IMR-90 (cell line): ENCODE measurements at regions not wholly inside any gene's neighbourhood (a gene's known extent, or its start where the extent isn't known, plus 50 kb on each side); places are given as distances from the start of the nearest gene placed in this dataset.

Source experiments
- ATAC-seq: fragments of 200-7000 bp; cut with Tn5 transposase; 2 replicates; pipeline ENCODE4 v1.9.1; 2020; ENCODE audit warnings: low read depth, mild to moderate bottlenecking, moderate library complexity
- BruUV-seq: library from RNA; stranded (reverse); fragments of 400-500 nt; replicated peaks from 2 replicates; lab custom pipeline; 2021; lab: Mats Ljungman, UMichigan
- CTCF ChIA-PET: fragments of 300-600 bp; formaldehyde crosslinking; extraction: SDS; loops from one replicate; lab custom pipeline; 2021; ENCODE audit warnings: antibody characterized with exemption; lab: Yijun Ruan, JAX
- POLR2A ChIA-PET: fragments of 300-600 bp; sonication (Branson Sonifier 250); formaldehyde crosslinking; loops from one replicate; lab custom pipeline; 2022; ENCODE audit warnings: antibody characterized with exemption; ENCODE audit not compliant: unreplicated experiment; lab: Charles Lee
- DNase-seq: peaks from one replicate; pipeline ENCODE4 v3.0.0; 2013
- H2AFZ ChIP-seq: replicated peaks from 2 replicates; pipeline ENCODE3; 2013; ENCODE audit warnings: low read length, mild to moderate bottlenecking; ENCODE audit not compliant: poor library complexity
- H2AK5ac ChIP-seq: 2 replicates; pipeline ENCODE4 v1.6.1; 2013; ENCODE audit warnings: low read depth, low read length, inconsistent platforms
- H2AK9ac ChIP-seq: replicated peaks from 2 replicates; pipeline ENCODE3; 2013; ENCODE audit warnings: mild to moderate bottlenecking, low read depth, low read length, moderate library complexity; ENCODE audit not compliant: poor library complexity
- H2BK120ac ChIP-seq: 2 replicates; pipeline ENCODE4 v1.6.1; 2013; ENCODE audit warnings: low read depth, low read length, inconsistent platforms
- H2BK15ac ChIP-seq: 3 replicates; pipeline ENCODE4 v1.6.1; 2013; ENCODE audit warnings: low read depth, low read length, inconsistent platforms
- H2BK20ac ChIP-seq: 2 replicates; pipeline ENCODE4 v1.6.1; 2013; ENCODE audit warnings: low read depth, mild to moderate bottlenecking, inconsistent platforms, low read length, moderate library complexity
- H2BK5ac ChIP-seq: 2 replicates; pipeline ENCODE4 v1.6.1; 2013; ENCODE audit warnings: mild to moderate bottlenecking, low read depth, low read length, inconsistent platforms; ENCODE audit not compliant: poor library complexity, severe bottlenecking
- H3K14ac ChIP-seq: replicated peaks from 2 replicates; pipeline ENCODE4 v1.6.1; 2013; ENCODE audit warnings: low read depth, low read length, inconsistent platforms
- H3K18ac ChIP-seq: 2 replicates; pipeline ENCODE4 v1.6.1; 2013; ENCODE audit warnings: low read depth, low read length, control low read depth
- H3K23ac ChIP-seq: 2 replicates; pipeline ENCODE4 v1.6.1; 2013; ENCODE audit warnings: low read depth, low read length, inconsistent platforms
- H3K27ac ChIP-seq: 2 replicates; pipeline ENCODE4 v1.5.1; 2013; ENCODE audit warnings: mild to moderate bottlenecking, control low read depth, low read length; ENCODE audit not compliant: insufficient read depth
- H3K27me3 ChIP-seq: 2 replicates; pipeline ENCODE4 v1.6.1; 2013; ENCODE audit warnings: low read length; ENCODE audit not compliant: control insufficient read depth, insufficient read depth
- H3K36me3 ChIP-seq: 2 replicates; pipeline ENCODE4 v1.6.1; 2013; ENCODE audit warnings: low read length, mixed read lengths; ENCODE audit not compliant: control insufficient read depth, insufficient read depth
- H3K4ac ChIP-seq: 2 replicates; pipeline ENCODE4 v1.6.1; 2013; ENCODE audit warnings: low read depth, low read length, inconsistent platforms
- H3K4me1 ChIP-seq: 2 replicates; pipeline ENCODE4 v1.6.1; 2013; ENCODE audit warnings: low read length, mixed read lengths; ENCODE audit not compliant: control insufficient read depth, insufficient read depth
- H3K4me2 ChIP-seq: 2 replicates; pipeline ENCODE4 v1.6.1; 2013; ENCODE audit warnings: low read depth, mild to moderate bottlenecking, control low read depth, low read length, moderate library complexity
- H3K4me3 ChIP-seq: 2 replicates; pipeline ENCODE4 v1.5.1; 2013; ENCODE audit warnings: low read depth, mild to moderate bottlenecking, control low read depth, low read length, moderate library complexity; ENCODE audit not compliant: insufficient read depth
- H3K56ac ChIP-seq: 2 replicates; pipeline ENCODE4 v1.6.1; 2013; ENCODE audit warnings: low read length, inconsistent platforms; ENCODE audit not compliant: insufficient read depth; ENCODE audit errors: extremely low read depth
- H3K79me1 ChIP-seq, 2 experiments: 2 replicates each; pipeline ENCODE4 v1.6.1; 2013; ENCODE audit warnings: low read length in 2 of 2, inconsistent platforms in 1 of 2, low read depth in 1 of 2
- H3K9ac ChIP-seq: 2 replicates; pipeline ENCODE4 v1.6.1; 2013; ENCODE audit warnings: low read depth, low read length, control low read depth
- H3K9me1 ChIP-seq: 2 replicates; pipeline ENCODE4 v1.6.1; 2013; ENCODE audit warnings: low read length, inconsistent platforms; ENCODE audit not compliant: insufficient read depth
- H3K9me3 ChIP-seq: 2 replicates; pipeline ENCODE4 v1.6.1; 2013; ENCODE audit warnings: low read length; ENCODE audit not compliant: control insufficient read depth, insufficient read depth
- H4K20me1 ChIP-seq: 2 replicates; pipeline ENCODE4 v1.6.1; 2013; ENCODE audit warnings: low read length, inconsistent platforms; ENCODE audit not compliant: insufficient read depth
- H4K5ac ChIP-seq: 2 replicates; pipeline ENCODE4 v1.6.1; 2013; ENCODE audit warnings: mild to moderate bottlenecking, low read depth, low read length, control low read depth
- H4K8ac ChIP-seq, 2 experiments: 2 replicates each; pipeline ENCODE4 v1.6.1; 2013; ENCODE audit warnings: low read depth in 2 of 2, low read length in 2 of 2, control low read depth in 1 of 2, inconsistent platforms in 1 of 2
- H4K91ac ChIP-seq: 2 replicates; pipeline ENCODE4 v1.6.1; 2013; ENCODE audit warnings: low read depth, low read length, inconsistent platforms; ENCODE audit not compliant: insufficient read depth
- BHLHE40 ChIP-seq: fragments of 150-350 bp; IDR thresholded peaks from 2 replicates; pipeline ENCODE4 v1.6.1; 2016; ENCODE audit warnings: mild to moderate bottlenecking, low read depth, low read length
- CEBPB ChIP-seq: IDR thresholded peaks from 2 replicates; pipeline ENCODE4 v1.6.1; 2012; ENCODE audit warnings: low read depth, low read length, improper control_type of control experiment
- CHD1 ChIP-seq: IDR thresholded peaks from 2 replicates; pipeline ENCODE4 v1.6.1; 2012; ENCODE audit warnings: low read depth, low read length, improper control_type of control experiment
- FOS ChIP-seq: fragments of 150-350 bp; IDR thresholded peaks from 2 replicates; pipeline ENCODE4 v1.6.1; 2016; ENCODE audit warnings: low read depth, low read length
- MAFK ChIP-seq: IDR thresholded peaks from 2 replicates; pipeline ENCODE4 v1.6.1; 2012; ENCODE audit warnings: low read depth, low read length, improper control_type of control experiment
- MXI1 ChIP-seq: IDR thresholded peaks from 2 replicates; pipeline ENCODE4 v1.6.1; 2012; ENCODE audit warnings: low read depth, mild to moderate bottlenecking, low read length, moderate library complexity, borderline replicate concordance
- NFE2L2 ChIP-seq: fragments of 150-350 bp; IDR thresholded peaks from 2 replicates; pipeline ENCODE4 v1.6.1; 2016; ENCODE audit warnings: low read depth, mild to moderate bottlenecking, low read length
- RAD21 ChIP-seq: IDR thresholded peaks from 2 replicates; pipeline ENCODE4 v1.6.1; 2012; ENCODE audit warnings: low read length, improper control_type of control experiment
- RCOR1 ChIP-seq: IDR thresholded peaks from 2 replicates; pipeline ENCODE4 v1.6.1; 2012; ENCODE audit warnings: mild to moderate bottlenecking, low read length, improper control_type of control experiment; ENCODE audit not compliant: insufficient replicate concordance
- RFX5 ChIP-seq: IDR thresholded peaks from 2 replicates; pipeline ENCODE4 v1.8.0; 2012; ENCODE audit warnings: low read depth, mild to moderate bottlenecking, low read length, moderate library complexity
- SMC3 ChIP-seq: fragments of 150-350 bp; IDR thresholded peaks from 2 replicates; pipeline ENCODE4 v1.6.1; 2016; ENCODE audit warnings: low read depth, mild to moderate bottlenecking, antibody characterized with exemption, low read length, moderate library complexity
- WGBS, 2 experiments: methylation state at CpG; one replicate each; pipeline versions ENCODE4 v1.1.5 to v1.1.7; 2013; ENCODE audit warnings: missing lambda C conversion rate in 2 of 2; ENCODE audit not compliant: insufficient read length in 1 of 2; ENCODE audit errors: extremely low coverage in 2 of 2; 5-methylcytosine and 5-hydroxymethylcytosine counted together
- dilution Hi-C: fragments of 300-500 bp; cut with HindIII; formaldehyde crosslinking; loops from one replicate; pipeline ENCODE4 v1.14.3; 2018; ENCODE audit warnings: low sequenced_read_pairs; ENCODE audit not compliant: unreplicated experiment
- in situ Hi-C: fragments of 300-500 bp; cut with MboI; formaldehyde crosslinking; loops from 3 replicates; pipeline ENCODE4 v1.14.3; 2019; ENCODE audit warnings: low sequenced_read_pairs, inconsistent platforms, mixed read lengths
- intact Hi-C: fragments of 100-400 bp; cut with micrococcal nuclease; formaldehyde crosslinking; loops from 2 replicates; pipeline ENCODE4 v1.10.0; 2022
- TF ChIP-seq, protein P1 (sequence below): conservative IDR thresholded peaks from 2 replicates; pipeline ENCODE4 v1.5.1; 2012; ENCODE audit warnings: mild to moderate bottlenecking, low read depth, low read length, improper control_type of control experiment
- TF ChIP-seq, protein P2 (sequence below): fragments of 150-350 bp; IDR thresholded peaks from 2 replicates; pipeline ENCODE4 v1.6.1; 2016; ENCODE audit warnings: low read depth, mild to moderate bottlenecking, low read length, moderate library complexity, borderline replicate concordance

DNA sequence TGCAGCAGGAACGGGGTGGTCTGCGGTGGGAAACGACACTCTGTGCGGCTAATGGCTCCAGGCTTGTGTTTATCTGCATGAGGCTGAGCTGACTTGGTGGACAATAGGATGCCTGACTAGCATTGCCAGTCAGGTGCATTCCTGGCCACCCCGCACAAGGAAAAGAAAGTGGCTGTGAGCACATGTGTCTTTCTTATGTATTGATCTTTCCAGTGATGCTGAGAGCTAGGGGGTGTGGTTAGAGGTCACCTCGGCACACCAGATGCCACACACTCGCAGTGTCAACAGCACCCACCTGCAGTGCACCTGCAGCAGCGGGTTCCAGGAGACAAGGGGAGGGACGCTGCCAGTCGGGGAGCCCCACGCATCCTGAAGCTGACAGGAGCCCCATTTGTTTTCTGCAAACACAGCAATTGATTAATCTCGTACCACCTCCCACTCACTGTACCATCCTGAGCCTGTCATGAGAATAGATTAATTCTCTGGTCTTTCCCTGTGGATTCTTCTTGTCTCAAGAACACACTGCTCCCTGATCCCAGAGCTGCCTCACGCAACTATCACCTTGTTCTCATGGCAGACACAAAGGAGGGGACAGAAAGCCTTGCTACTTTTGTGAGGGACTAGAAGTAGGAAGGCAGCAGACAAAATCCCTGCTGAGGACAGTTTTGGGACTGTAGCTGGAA lies 251.7 kb upstream of the WWC1 start:
- ChIA-PET POLR2A (no interaction called here), CTCF (interaction anchor here (0.6 kb wide), 1 partner anchor 20 kb away, joined by 3 read pairs; no protein-coding TSS in a partner anchor)
- Histone ChIP-seq H3K4me1 (no peaks in the 10 kb centered on the region), H3K27me3 (no peaks in the 10 kb centered on the region), H3K14ac (no peak overlapping the region), H3K27ac (no peak overlapping the region), H3K56ac (no peak overlapping the region), H2BK120ac (no peak overlapping the region), H2BK20ac (no peak overlapping the region), H3K9me1 (no peaks in the 10 kb centered on the region), H3K23ac (no peak overlapping the region), H2BK15ac (no peak overlapping the region), H4K91ac (no peak overlapping the region), H3K9ac (no peak overlapping the region), H3K4ac (no peak overlapping the region), H2BK5ac (no peak overlapping the region), H2AFZ (peak overlapping the region; percentile 14), H3K4me3 (no peak overlapping the region), H3K18ac (no peak overlapping the region), H4K20me1 (no peaks in the 10 kb centered on the region), H3K4me2 (no peak overlapping the region), H2AK5ac (no peak overlapping the region), H4K5ac (no peak overlapping the region), H3K36me3 (no peaks in the 10 kb centered on the region), H3K79me1 (no peaks in the 10 kb centered on the region), H4K8ac (no peak overlapping the region), H2AK9ac (no peak overlapping the region), H3K9me3 (no peaks in the 10 kb centered on the region)
- no peak for ATAC-seq
- no peak for DNase-seq
- in situ Hi-C loops (no loop called here), intact Hi-C loops (no loop called here), dilution Hi-C loops (no loop called here)
- TF ChIP-seq RCOR1 (no peak), MXI1 (no peak), RAD21 (no peak), BHLHE40 (no peak), NFE2L2 (no peak), RFX5 (no peak), SMC3 (no peak), MAFK (no peak), FOS (no peak), CEBPB (no peak), CHD1 (no peak)
- TF ChIP-seq, protein P1, sequence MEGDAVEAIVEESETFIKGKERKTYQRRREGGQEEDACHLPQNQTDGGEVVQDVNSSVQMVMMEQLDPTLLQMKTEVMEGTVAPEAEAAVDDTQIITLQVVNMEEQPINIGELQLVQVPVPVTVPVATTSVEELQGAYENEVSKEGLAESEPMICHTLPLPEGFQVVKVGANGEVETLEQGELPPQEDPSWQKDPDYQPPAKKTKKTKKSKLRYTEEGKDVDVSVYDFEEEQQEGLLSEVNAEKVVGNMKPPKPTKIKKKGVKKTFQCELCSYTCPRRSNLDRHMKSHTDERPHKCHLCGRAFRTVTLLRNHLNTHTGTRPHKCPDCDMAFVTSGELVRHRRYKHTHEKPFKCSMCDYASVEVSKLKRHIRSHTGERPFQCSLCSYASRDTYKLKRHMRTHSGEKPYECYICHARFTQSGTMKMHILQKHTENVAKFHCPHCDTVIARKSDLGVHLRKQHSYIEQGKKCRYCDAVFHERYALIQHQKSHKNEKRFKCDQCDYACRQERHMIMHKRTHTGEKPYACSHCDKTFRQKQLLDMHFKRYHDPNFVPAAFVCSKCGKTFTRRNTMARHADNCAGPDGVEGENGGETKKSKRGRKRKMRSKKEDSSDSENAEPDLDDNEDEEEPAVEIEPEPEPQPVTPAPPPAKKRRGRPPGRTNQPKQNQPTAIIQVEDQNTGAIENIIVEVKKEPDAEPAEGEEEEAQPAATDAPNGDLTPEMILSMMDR = no peak
- TF ChIP-seq, protein P2, sequence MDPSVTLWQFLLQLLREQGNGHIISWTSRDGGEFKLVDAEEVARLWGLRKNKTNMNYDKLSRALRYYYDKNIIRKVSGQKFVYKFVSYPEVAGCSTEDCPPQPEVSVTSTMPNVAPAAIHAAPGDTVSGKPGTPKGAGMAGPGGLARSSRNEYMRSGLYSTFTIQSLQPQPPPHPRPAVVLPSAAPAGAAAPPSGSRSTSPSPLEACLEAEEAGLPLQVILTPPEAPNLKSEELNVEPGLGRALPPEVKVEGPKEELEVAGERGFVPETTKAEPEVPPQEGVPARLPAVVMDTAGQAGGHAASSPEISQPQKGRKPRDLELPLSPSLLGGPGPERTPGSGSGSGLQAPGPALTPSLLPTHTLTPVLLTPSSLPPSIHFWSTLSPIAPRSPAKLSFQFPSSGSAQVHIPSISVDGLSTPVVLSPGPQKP = no peak
- no TSS peak for BruUV-seq
- 80% methylated on average over 1 of the region's 13 CpGs; no CpG with 5 or more reads in 1 of the 2 experiments for WGBS, 2 experiments
